Epithelial cell of esophagus (primary cell): ENCODE measurements at regions not wholly inside any gene's neighbourhood (a gene's known extent, or its start where the extent isn't known, plus 50 kb on each side); places are given as distances from the start of the nearest gene placed in this dataset.

Experiments used
- DNase-seq: peaks from one replicate; pipeline ENCODE4 v3.0.0; 2010; ENCODE audit warnings: low read depth
- H3K4me3 ChIP-seq: 2 replicates; pipeline ENCODE4 v1.5.1; 2011; ENCODE audit warnings: mild to moderate bottlenecking, low read length, control low read depth
- CTCF ChIP-seq: IDR thresholded peaks from 2 replicates; pipeline ENCODE4 v1.5.1; 2011; ENCODE audit warnings: low read depth, mild to moderate bottlenecking, low read length, control low read depth, inconsistent platforms; ENCODE audit not compliant: insufficient read depth; ENCODE audit errors: missing control alignments

- no peak for TF ChIP-seq CTCF
- no peak for DNase-seq
- H3K4me3 ChIP-seq: no peak overlapping the region
Observed at GRCh38 chr5:62685221-62685620, 106.6 kb downstream of the LRRC70 start.

- TF ChIP-seq CTCF: no peak
- DNase-seq: peak; percentile 41
- no peak overlapping the region for H3K4me3 ChIP-seq
Observed at GRCh38 chr5:62684310-62684709, 105.7 kb downstream of the LRRC70 start.

- TF ChIP-seq CTCF: no peak
- no peak overlapping the region for H3K4me3 ChIP-seq
- DNase-seq: no peak
Observed at GRCh38 chr5:62682059-62682458, 103.4 kb downstream of the LRRC70 start.

- DNase-seq: no peak
- no peak for TF ChIP-seq CTCF
- H3K4me3 ChIP-seq: no peak overlapping the region
Observed at GRCh38 chr5:62681117-62681850, 102.7 kb downstream of the LRRC70 start.

- no peak overlapping the region for H3K4me3 ChIP-seq
- TF ChIP-seq CTCF: no peak
- DNase-seq: no peak
Observed at GRCh38 chr5:62680121-62680520, 101.5 kb downstream of the LRRC70 start.
